Chondrocyte (in vitro differentiated cells): ENCODE measurements at regions not wholly inside any gene's neighbourhood (a gene's known extent, or its start where the extent isn't known, plus 50 kb on each side); places are given as distances from the start of the nearest gene placed in this dataset.

Source experiments
- DNase-seq: peaks from one replicate; pipeline ENCODE4 v3.0.0; 2021; ENCODE audit warnings: mixed read lengths, low spot score
- H3K27ac Mint-ChIP-seq: one replicate; pipeline ENCODE4 v1.8.0; 2021; ENCODE audit warnings: mild to moderate bottlenecking, moderate library complexity, mixed read lengths; ENCODE audit not compliant: unreplicated experiment
- H3K27me3 Mint-ChIP-seq: 2 replicates; pipeline ENCODE4 v1.8.0; 2021; ENCODE audit warnings: low read depth, mixed read lengths
- H3K36me3 Mint-ChIP-seq: 2 replicates; pipeline ENCODE4 v1.8.0; 2021; ENCODE audit warnings: low read depth, mixed read lengths
- H3K4me1 Mint-ChIP-seq: 2 replicates; pipeline ENCODE4 v1.8.0; 2021; ENCODE audit warnings: low read depth, mild to moderate bottlenecking, mixed read lengths
- H3K4me3 Mint-ChIP-seq: one replicate; pipeline ENCODE4 v1.8.0; 2021; ENCODE audit warnings: mild to moderate bottlenecking, moderate library complexity, mixed read lengths; ENCODE audit not compliant: unreplicated experiment
- H3K9me3 Mint-ChIP-seq: 2 replicates; pipeline ENCODE4 v1.8.0; 2021; ENCODE audit warnings: low read depth, mixed read lengths
- CTCF ChIP-seq: fragments of 200-600 bp; sonication (generic); IDR thresholded peaks from 2 replicates; pipeline ENCODE4 v1.5.0; 2021; ENCODE audit warnings: antibody characterized with exemption, mild to moderate bottlenecking, moderate library complexity

- no peak overlapping the region for H3K27ac Mint-ChIP-seq
These were observed 617.9 kb downstream of the KCTD16 start for GRCh38 chr5:144788556-144788955.

DNA sequence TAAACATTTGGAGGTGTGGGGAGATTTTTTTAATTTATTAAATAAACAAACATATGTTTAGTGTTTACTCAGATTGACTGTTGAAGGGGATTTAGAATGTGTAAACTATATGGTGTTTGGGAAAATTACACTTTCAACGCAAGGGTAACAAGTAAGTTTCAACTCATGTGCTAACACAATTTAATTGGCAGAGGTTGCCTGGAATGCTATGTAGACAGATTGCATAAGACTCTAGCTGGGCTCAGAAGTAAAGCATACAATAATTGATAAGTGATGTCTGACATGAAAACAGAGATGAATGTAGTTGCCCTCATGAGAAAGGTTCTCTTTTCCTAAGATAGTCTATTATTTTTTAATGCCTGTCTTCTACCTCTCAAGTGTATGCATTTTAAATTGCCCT is 617.4 kb downstream of the KCTD16 start:
- Mint-ChIP-seq H3K36me3 (no peaks in the 10 kb centered on the region), H3K9me3 (peaks cover 17% of the 10 kb centered on the region), H3K4me1 (no peaks in the 10 kb centered on the region), H3K4me3 (no peak overlapping the region), H3K27me3 (peaks cover 8% of the 10 kb centered on the region), H3K27ac (no peak overlapping the region)
- TF ChIP-seq CTCF = no peak
- DNase-seq = no peak

More at GRCh38 chr5:144788556-144788955, 617.9 kb downstream of the KCTD16 start:
- Mint-ChIP-seq H3K27me3 (peaks cover 8% of the 10 kb centered on the region), H3K4me1 (no peaks in the 10 kb centered on the region), H3K36me3 (no peaks in the 10 kb centered on the region), H3K4me3 (no peak overlapping the region), H3K9me3 (peaks cover 17% of the 10 kb centered on the region)
- no peak for DNase-seq
- no peak for TF ChIP-seq CTCF

DNA sequence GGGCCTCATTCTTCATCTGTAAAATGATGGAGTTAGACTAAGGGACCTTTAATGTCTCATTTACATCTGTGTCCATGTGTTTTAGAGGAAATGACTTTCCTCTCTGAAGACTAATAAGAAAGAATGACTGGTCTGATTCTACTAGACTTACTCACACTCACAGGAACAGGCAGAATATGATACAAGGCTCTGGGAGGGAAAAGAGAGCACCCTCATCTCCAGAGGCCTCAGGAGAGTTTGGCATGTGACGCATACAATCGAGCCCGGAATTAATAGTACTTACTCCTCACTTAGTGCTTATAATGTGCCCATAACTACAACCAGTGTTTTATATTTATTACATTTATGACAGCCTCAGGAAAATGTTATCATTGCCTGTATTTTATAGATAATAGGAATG is 608.7 kb downstream of the KCTD16 start:
- no peak overlapping the region for H3K27ac Mint-ChIP-seq
- H3K27me3 Mint-ChIP-seq = peaks cover 15% of the 10 kb centered on the region
- H3K4me1 Mint-ChIP-seq = no peaks in the 10 kb centered on the region
- no peak for DNase-seq
- H3K4me3 Mint-ChIP-seq = no peak overlapping the region
- no peak for TF ChIP-seq CTCF
- H3K36me3 Mint-ChIP-seq = no peaks in the 10 kb centered on the region
- H3K9me3 Mint-ChIP-seq = no peaks in the 10 kb centered on the region

GRCh38 chr5:144778561-144778960 is 607.9 kb downstream of the KCTD16 start:
- Mint-ChIP-seq H3K4me1 (no peaks in the 10 kb centered on the region), H3K4me3 (no peak overlapping the region), H3K27ac (no peak overlapping the region), H3K9me3 (no peaks in the 10 kb centered on the region), H3K27me3 (peaks cover 12% of the 10 kb centered on the region), H3K36me3 (no peaks in the 10 kb centered on the region)
- no peak for TF ChIP-seq CTCF
- DNase-seq = no peak

DNA sequence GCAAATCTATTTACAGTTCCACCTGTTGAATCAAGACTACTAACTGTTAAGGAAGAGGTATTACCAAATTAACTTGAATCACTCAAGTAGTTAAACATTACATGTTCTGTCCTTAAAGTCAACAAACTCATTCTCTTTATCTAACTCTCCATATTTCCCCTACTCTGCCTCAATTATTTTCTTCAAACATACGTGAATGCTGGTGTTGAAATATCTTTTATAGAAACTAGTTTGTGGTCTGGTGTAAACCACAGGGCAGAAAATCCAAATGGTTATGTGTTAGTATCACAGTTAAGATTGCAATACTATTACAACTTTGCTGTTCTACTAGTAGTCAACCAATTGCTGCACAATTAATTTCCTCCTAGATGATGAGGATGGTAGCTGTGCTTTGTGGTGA is 603.5 kb downstream of the KCTD16 start:
- Mint-ChIP-seq H3K27ac (no peak overlapping the region), H3K4me1 (no peaks in the 10 kb centered on the region), H3K36me3 (no peaks in the 10 kb centered on the region), H3K27me3 (peaks cover 5% of the 10 kb centered on the region), H3K9me3 (no peaks in the 10 kb centered on the region), H3K4me3 (no peak overlapping the region)
- no peak for DNase-seq
- no peak for TF ChIP-seq CTCF
